ENCODE measurements at regions not wholly inside any gene's neighbourhood (a gene's known extent, or its start where the extent isn't known, plus 50 kb on each side); places are given as distances from the start of the nearest gene placed in this dataset.

DNA sequence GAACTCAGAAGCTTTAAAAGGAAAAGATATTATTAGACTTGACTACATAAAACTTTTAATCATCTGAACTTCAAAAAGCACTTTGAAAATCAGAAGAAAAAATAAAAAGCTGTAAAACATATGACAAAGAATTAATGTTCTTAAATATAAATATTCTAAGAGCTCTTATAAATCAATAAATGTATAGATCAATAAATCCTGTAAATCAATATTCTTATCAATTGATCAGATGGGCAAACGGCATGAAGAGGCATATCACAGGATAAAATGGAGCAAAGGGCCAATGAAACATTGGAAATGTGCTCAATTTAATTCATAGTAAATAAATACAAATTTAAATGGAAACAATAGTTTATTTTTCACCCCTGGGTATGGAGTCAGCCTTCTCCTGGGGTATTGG lies 66.1 kb upstream of the SMYD2 start:
- Histone ChIP-seq H3K27ac (ENCODE audit: low read depth, low read length) (no peak overlapping the region), H3K36me3 (ENCODE audit: control insufficient read depth, low read length) (no peaks in the 10 kb centered on the region), H3F3A (ENCODE audit: control insufficient read depth, insufficient read depth) (no peaks in the 10 kb centered on the region), H3K9me2 (replicated peaks; ENCODE audit: control insufficient read depth, low read length) (no peaks in the 10 kb centered on the region), H3K4me3 (ENCODE audit: low read length) (no peak overlapping the region), H3K4me2 (ENCODE audit: low read length) (no peak overlapping the region), H3K27me3 (ENCODE audit: control insufficient read depth, low read length) (peaks cover 26% of the 10 kb centered on the region), H4K20me1 (ENCODE audit: control insufficient read depth, insufficient read depth, low read depth, low read length) (no peaks in the 10 kb centered on the region), H3K79me2 (ENCODE audit: control insufficient read depth, low read length) (no peaks in the 10 kb centered on the region), H3K9me3 (ENCODE audit: control insufficient read depth, insufficient read depth, low read length) (no peaks in the 10 kb centered on the region), H3K4me1 (ENCODE audit: control insufficient read depth, low read length) (no peaks in the 10 kb centered on the region)
- TF ChIP-seq EZH2phosphoT487 (IDR thresholded peaks at IDR 0.05; ENCODE audit: borderline replicate concordance, low read length) = no peak
- TF ChIP-seq, protein P1, sequence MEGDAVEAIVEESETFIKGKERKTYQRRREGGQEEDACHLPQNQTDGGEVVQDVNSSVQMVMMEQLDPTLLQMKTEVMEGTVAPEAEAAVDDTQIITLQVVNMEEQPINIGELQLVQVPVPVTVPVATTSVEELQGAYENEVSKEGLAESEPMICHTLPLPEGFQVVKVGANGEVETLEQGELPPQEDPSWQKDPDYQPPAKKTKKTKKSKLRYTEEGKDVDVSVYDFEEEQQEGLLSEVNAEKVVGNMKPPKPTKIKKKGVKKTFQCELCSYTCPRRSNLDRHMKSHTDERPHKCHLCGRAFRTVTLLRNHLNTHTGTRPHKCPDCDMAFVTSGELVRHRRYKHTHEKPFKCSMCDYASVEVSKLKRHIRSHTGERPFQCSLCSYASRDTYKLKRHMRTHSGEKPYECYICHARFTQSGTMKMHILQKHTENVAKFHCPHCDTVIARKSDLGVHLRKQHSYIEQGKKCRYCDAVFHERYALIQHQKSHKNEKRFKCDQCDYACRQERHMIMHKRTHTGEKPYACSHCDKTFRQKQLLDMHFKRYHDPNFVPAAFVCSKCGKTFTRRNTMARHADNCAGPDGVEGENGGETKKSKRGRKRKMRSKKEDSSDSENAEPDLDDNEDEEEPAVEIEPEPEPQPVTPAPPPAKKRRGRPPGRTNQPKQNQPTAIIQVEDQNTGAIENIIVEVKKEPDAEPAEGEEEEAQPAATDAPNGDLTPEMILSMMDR (IDR thresholded peaks at IDR 0.05; ENCODE audit: low read depth, low read length, poor library complexity, severe bottlenecking) = no peak

DNA sequence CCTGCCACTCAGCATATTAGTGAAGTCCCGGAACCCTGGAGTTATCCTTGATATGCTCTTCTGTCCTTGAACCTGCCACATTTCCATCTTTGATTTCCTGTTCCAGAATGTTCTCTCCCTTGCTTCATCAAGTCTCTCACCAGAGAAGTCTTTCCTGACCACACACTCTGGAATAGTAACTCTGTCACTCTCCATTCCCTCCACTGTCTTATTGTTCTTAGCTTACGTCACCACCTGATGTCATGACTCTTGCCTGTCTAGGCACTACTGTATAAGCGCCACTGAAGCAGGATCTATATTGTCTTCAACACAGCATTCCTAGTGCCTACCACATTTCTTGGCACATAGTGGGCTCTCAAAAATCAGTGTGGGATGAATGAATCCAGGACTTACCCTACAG lies 65.4 kb upstream of the SMYD2 start:
- Histone ChIP-seq H3K4me3 (ENCODE audit: low read length) (no peak overlapping the region), H3K9me2 (replicated peaks; ENCODE audit: control insufficient read depth, low read length) (no peaks in the 10 kb centered on the region), H3K36me3 (ENCODE audit: control insufficient read depth, low read length) (no peaks in the 10 kb centered on the region), H3K27me3 (ENCODE audit: control insufficient read depth, low read length) (peaks cover 30% of the 10 kb centered on the region), H3K9me3 (ENCODE audit: control insufficient read depth, insufficient read depth, low read length) (no peaks in the 10 kb centered on the region), H3K4me1 (ENCODE audit: control insufficient read depth, low read length) (no peaks in the 10 kb centered on the region), H3K79me2 (ENCODE audit: control insufficient read depth, low read length) (no peaks in the 10 kb centered on the region), H4K20me1 (ENCODE audit: control insufficient read depth, insufficient read depth, low read depth, low read length) (no peaks in the 10 kb centered on the region), H3K27ac (ENCODE audit: low read depth, low read length) (no peak overlapping the region), H3K4me2 (ENCODE audit: low read length) (no peak overlapping the region), H3F3A (ENCODE audit: control insufficient read depth, insufficient read depth) (no peaks in the 10 kb centered on the region)
- TF ChIP-seq, protein P1 (IDR thresholded peaks at IDR 0.05; ENCODE audit: low read depth, low read length, poor library complexity, severe bottlenecking) = no peak
- no peak for TF ChIP-seq EZH2phosphoT487 (IDR thresholded peaks at IDR 0.05; ENCODE audit: borderline replicate concordance, low read length)

DNA sequence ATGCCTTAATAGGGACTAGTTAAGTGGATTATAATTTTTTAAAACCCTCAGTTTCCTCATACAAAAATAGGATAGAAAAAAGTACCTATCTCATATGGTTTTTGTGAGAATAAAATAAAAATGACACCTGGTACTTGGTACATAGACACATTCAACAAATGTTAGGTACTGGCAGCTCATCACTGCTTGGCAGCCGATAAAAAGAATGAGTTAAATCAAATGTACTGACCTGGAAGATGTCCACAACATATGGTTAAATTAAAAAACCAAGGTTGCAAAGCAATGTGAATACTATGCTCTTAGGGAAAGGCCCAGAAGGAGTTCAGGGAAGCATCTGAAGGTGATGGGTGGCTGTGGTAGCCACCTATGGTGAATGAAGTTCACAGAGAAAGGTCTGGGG lies 64.9 kb upstream of the SMYD2 start:
- no peaks in the 10 kb centered on the region for H3K79me2 ChIP-seq (ENCODE audit: control insufficient read depth, low read length)
- no peaks in the 10 kb centered on the region for H3K9me3 ChIP-seq (ENCODE audit: control insufficient read depth, insufficient read depth, low read length)
- no peaks in the 10 kb centered on the region for H3K4me1 ChIP-seq (ENCODE audit: control insufficient read depth, low read length)
- no peak for TF ChIP-seq EZH2phosphoT487 (IDR thresholded peaks at IDR 0.05; ENCODE audit: borderline replicate concordance, low read length)
- TF ChIP-seq, protein P1 (IDR thresholded peaks at IDR 0.05; ENCODE audit: low read depth, low read length, poor library complexity, severe bottlenecking) = no peak
- H3K27ac ChIP-seq (ENCODE audit: low read depth, low read length) = no peak overlapping the region
- H4K20me1 ChIP-seq (ENCODE audit: control insufficient read depth, insufficient read depth, low read depth, low read length) = no peaks in the 10 kb centered on the region
- H3F3A ChIP-seq (ENCODE audit: control insufficient read depth, insufficient read depth) = no peaks in the 10 kb centered on the region
- H3K9me2 ChIP-seq (replicated peaks; ENCODE audit: control insufficient read depth, low read length) = no peaks in the 10 kb centered on the region
- peaks cover 29% of the 10 kb centered on the region for H3K27me3 ChIP-seq (ENCODE audit: control insufficient read depth, low read length)
- H3K4me3 ChIP-seq (ENCODE audit: low read length) = no peak overlapping the region
- H3K4me2 ChIP-seq (ENCODE audit: low read length) = no peak overlapping the region
- no peaks in the 10 kb centered on the region for H3K36me3 ChIP-seq (ENCODE audit: control insufficient read depth, low read length)

DNA sequence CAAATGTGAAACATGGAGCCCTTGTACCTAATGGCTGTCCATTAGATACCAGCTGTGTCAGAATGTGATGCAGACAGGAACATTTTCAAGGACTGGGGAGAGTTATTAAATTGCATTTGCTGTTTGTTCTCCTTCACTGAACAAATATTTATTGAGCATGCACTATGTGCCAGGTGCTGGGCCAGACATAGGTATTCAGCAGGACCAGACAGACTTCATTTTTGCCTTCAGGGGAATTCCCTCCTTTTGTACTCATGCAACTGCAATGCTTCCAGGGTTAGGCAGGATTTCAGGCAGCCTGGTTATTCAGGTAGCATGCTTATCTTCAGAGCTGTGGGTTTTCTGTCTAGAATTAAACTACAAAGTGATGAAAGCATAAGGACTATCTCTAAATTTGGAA lies 64.2 kb upstream of the SMYD2 start:
- Histone ChIP-seq H3K9me3 (ENCODE audit: control insufficient read depth, insufficient read depth, low read length) (no peaks in the 10 kb centered on the region), H3K79me2 (ENCODE audit: control insufficient read depth, low read length) (no peaks in the 10 kb centered on the region), H3K27ac (ENCODE audit: low read depth, low read length) (no peak overlapping the region), H4K20me1 (ENCODE audit: control insufficient read depth, insufficient read depth, low read depth, low read length) (no peaks in the 10 kb centered on the region), H3K27me3 (ENCODE audit: control insufficient read depth, low read length) (peaks cover 27% of the 10 kb centered on the region), H3F3A (ENCODE audit: control insufficient read depth, insufficient read depth) (no peaks in the 10 kb centered on the region), H3K9me2 (replicated peaks; ENCODE audit: control insufficient read depth, low read length) (no peaks in the 10 kb centered on the region), H3K4me1 (ENCODE audit: control insufficient read depth, low read length) (no peaks in the 10 kb centered on the region), H3K4me3 (ENCODE audit: low read length) (no peak overlapping the region), H3K4me2 (ENCODE audit: low read length) (no peak overlapping the region), H3K36me3 (ENCODE audit: control insufficient read depth, low read length) (no peaks in the 10 kb centered on the region)
- no peak for TF ChIP-seq EZH2phosphoT487 (IDR thresholded peaks at IDR 0.05; ENCODE audit: borderline replicate concordance, low read length)
- TF ChIP-seq, protein P1 (IDR thresholded peaks at IDR 0.05; ENCODE audit: low read depth, low read length, poor library complexity, severe bottlenecking) = no peak

Measured in DOHH2 (cell line).